HPDE6-E6E7 (cell line): ENCODE measurements at regions not wholly inside any gene's neighbourhood (a gene's known extent, or its start where the extent isn't known, plus 50 kb on each side); places are given as distances from the start of the nearest gene placed in this dataset.
"Not testable (repeated sequence)": the region's sequence is repeated elsewhere in the genome, so short reads cannot be mapped to it uniquely, and the experiment has no call there.

ENCODE experiments used
- DNase-seq: peaks from one replicate; pipeline ENCODE4 v3.0.0; 2011; ENCODE audit warnings: missing footprints; ENCODE audit errors: extremely low spot score

- no peak for DNase-seq
Observed at GRCh38 chr21:28704746-28705145, 287.9 kb downstream of the LTN1 start.

GRCh38 chr21:28703861-28704260 lies 288.8 kb downstream of the LTN1 start:
- DNase-seq: no peak

- DNase-seq: peak; percentile 10
Observed at GRCh38 chr21:28699596-28700259, 292.9 kb downstream of the LTN1 start.

GRCh38 chr21:28699186-28699585 lies 293.5 kb downstream of the LTN1 start:
- no peak for DNase-seq

GRCh38 chr21:28696844-28697410 lies 295.8 kb downstream of the LTN1 start:
- no peak for DNase-seq

GRCh38 chr21:28693476-28693875 lies 299.2 kb downstream of the LTN1 start:
- no peak for DNase-seq

- DNase-seq: no peak
Observed at GRCh38 chr21:28690196-28690595, 302.5 kb downstream of the LTN1 start.

GRCh38 chr21:28688381-28688780 lies 304.3 kb downstream of the LTN1 start:
- no peak for DNase-seq

- DNase-seq: peak; percentile 27
Observed at GRCh38 chr21:28687586-28687985, 305.1 kb downstream of the LTN1 start.

- DNase-seq: no peak
Observed at GRCh38 chr21:28683982-28684752, 308.5 kb downstream of the LTN1 start.

- DNase-seq: not testable (repeated sequence)
Observed at GRCh38 chr21:28682884-28683283, 309.8 kb downstream of the LTN1 start.

- DNase-seq: not testable (repeated sequence)
Observed at GRCh38 chr21:28677096-28677495, 315.6 kb downstream of the LTN1 start.

- peak; percentile 6 for DNase-seq
Observed at GRCh38 chr21:28675331-28676041, 317.2 kb downstream of the LTN1 start.

GRCh38 chr21:28674763-28675162 lies 317.9 kb downstream of the LTN1 start:
- no peak for DNase-seq

GRCh38 chr21:28671549-28672195 lies 321.0 kb downstream of the LTN1 start:
- no peak for DNase-seq

- DNase-seq: no peak
Observed at GRCh38 chr21:28669971-28670653, 322.6 kb downstream of the LTN1 start.

- no peak for DNase-seq
Observed at GRCh38 chr21:28669321-28669720, 323.4 kb downstream of the LTN1 start.

GRCh38 chr21:28663754-28664153 lies 328.9 kb downstream of the LTN1 start:
- no peak for DNase-seq

GRCh38 chr21:28663111-28663693 lies 329.5 kb downstream of the LTN1 start:
- DNase-seq: no peak

- DNase-seq: no peak
Observed at GRCh38 chr21:28657566-28657965, 335.1 kb downstream of the LTN1 start.

GRCh38 chr21:28655471-28655870 lies 337.2 kb downstream of the LTN1 start:
- no peak for DNase-seq
